ENCODE measurements at regions not wholly inside any gene's neighbourhood (a gene's known extent, or its start where the extent isn't known, plus 50 kb on each side); places are given as distances from the start of the nearest gene placed in this dataset.
"Not testable (repeated sequence)": the region's sequence is repeated elsewhere in the genome, so short reads cannot be mapped to it uniquely, and the experiment has no call there.

GRCh38 chr2:144982481-144982880 is 462.6 kb upstream of the ZEB2 start:
- no peaks in the 10 kb centered on the region for H3K27me3 ChIP-seq
- TF ChIP-seq CTCF (IDR thresholded peaks at IDR 0.05) (no peak), POLR2A (IDR thresholded peaks at IDR 0.05) (no peak)
- H3K27ac ChIP-seq, result no peak overlapping the region
- no peaks in the 10 kb centered on the region for H3K4me1 ChIP-seq
- intact Hi-C loops (cut with DNase I; ENCODE audit: low total_unique reads), result no loop called here
- H3K4me3 ChIP-seq, result no peak overlapping the region
- H3K9me3 ChIP-seq, result no peaks in the 10 kb centered on the region
- DNase-seq, result no peak
- no peaks in the 10 kb centered on the region for H3K36me3 ChIP-seq

- intact Hi-C loops (cut with DNase I; ENCODE audit: low total_unique reads), result no loop called here
Observed at GRCh38 chr2:144975881-144976280, 456.0 kb upstream of the ZEB2 start.

DNA sequence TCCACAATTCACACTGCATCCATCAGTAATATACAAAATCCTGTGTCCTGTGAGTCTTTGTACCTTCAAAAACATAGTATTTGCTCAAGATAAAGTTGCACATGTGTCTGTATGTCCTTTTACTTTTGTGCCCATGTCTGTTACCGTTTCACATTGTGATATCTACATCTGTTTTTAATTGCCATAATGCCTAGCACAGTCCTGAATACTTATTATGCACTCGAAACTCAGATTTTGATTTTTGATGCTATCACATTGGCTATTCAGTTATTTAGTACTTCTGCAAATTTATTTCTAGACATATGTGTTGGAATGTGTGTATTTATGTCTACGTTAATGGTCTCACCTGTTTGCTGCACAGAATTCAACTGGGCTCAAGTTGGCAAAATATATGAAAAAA is 452.8 kb upstream of the ZEB2 start:
- DNase-seq, result no peak
- TF ChIP-seq CTCF (IDR thresholded peaks at IDR 0.05), result no peak
- TF ChIP-seq POLR2A (IDR thresholded peaks at IDR 0.05), result no peak
- Histone ChIP-seq H3K4me1 (no peaks in the 10 kb centered on the region), H3K36me3 (no peaks in the 10 kb centered on the region), H3K9me3 (no peaks in the 10 kb centered on the region), H3K4me3 (no peak overlapping the region), H3K27ac (no peak overlapping the region), H3K27me3 (no peaks in the 10 kb centered on the region)
- intact Hi-C loops (cut with DNase I; ENCODE audit: low total_unique reads), result no loop called here

More at GRCh38 chr2:144975881-144976280, 456.0 kb upstream of the ZEB2 start:
- H3K27me3 ChIP-seq, result no peaks in the 10 kb centered on the region
- DNase-seq, result no peak
- no peaks in the 10 kb centered on the region for H3K4me1 ChIP-seq
- no peak for TF ChIP-seq POLR2A (IDR thresholded peaks at IDR 0.05)
- TF ChIP-seq CTCF (IDR thresholded peaks at IDR 0.05), result no peak
- H3K9me3 ChIP-seq, result no peaks in the 10 kb centered on the region
- no peaks in the 10 kb centered on the region for H3K36me3 ChIP-seq
- no peak overlapping the region for H3K27ac ChIP-seq
- no peak overlapping the region for H3K4me3 ChIP-seq

- DNase-seq, result no peak
- Histone ChIP-seq H3K27ac (no peak overlapping the region), H3K27me3 (no peaks in the 10 kb centered on the region), H3K4me3 (no peak overlapping the region), H3K9me3 (no peaks in the 10 kb centered on the region), H3K4me1 (no peaks in the 10 kb centered on the region), H3K36me3 (no peaks in the 10 kb centered on the region)
- intact Hi-C loops (cut with DNase I; ENCODE audit: low total_unique reads), result no loop called here
- TF ChIP-seq CTCF (IDR thresholded peaks at IDR 0.05) (no peak), POLR2A (IDR thresholded peaks at IDR 0.05) (no peak)
Observed at GRCh38 chr2:144971786-144972335, 451.9 kb upstream of the ZEB2 start.

DNA sequence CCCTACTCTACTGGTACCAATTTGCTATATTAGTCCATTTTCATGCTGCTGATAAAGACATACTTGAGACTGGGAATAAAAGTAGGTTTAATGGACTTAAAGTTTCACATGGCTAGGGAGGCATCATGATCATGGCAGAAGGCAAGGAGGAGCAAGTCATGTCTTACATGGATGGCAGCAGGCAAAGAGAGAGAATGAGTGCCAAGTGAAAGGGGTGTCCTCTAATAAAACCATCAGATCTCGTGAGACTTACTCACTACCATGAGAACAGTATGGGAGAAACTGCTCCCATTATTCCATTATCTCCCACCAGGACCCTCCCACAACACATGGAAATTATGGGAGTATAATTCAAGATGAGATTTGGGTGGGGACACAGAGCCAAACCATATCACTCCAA is 450.5 kb upstream of the ZEB2 start:
- H3K36me3 ChIP-seq; H3K27me3 ChIP-seq; H3K9me3 ChIP-seq; H3K4me1 ChIP-seq; DNase-seq; H3K4me3 ChIP-seq; H3K27ac ChIP-seq; intact Hi-C loops (cut with DNase I; ENCODE audit: low total_unique reads): not testable (repeated sequence)

DNA sequence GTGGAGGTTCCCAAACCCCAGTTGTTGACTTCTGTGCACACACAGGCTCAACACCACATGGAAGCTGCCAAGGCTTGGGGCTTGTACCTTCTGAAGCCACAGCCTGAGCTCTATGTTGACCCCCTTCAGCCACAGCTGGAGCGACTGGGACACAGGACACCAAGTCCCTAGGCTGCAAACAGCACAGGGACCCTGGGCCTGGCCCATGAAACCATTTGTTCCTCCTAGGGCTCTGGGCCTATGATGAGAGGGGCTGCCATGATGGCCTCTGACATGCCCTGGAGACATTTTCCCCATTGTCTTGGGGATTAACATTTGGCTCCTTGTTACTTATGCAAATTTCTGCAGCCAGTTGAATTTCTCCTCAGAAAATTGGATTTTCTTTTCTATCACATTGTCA is 449.6 kb upstream of the ZEB2 start:
- H3K27me3 ChIP-seq; intact Hi-C loops (cut with DNase I; ENCODE audit: low total_unique reads); H3K4me1 ChIP-seq; H3K9me3 ChIP-seq; H3K27ac ChIP-seq; H3K36me3 ChIP-seq; H3K4me3 ChIP-seq; DNase-seq: not testable (repeated sequence)

Data from uterus (tissue), 3 donors.